ENCODE measurements at regions not wholly inside any gene's neighbourhood (a gene's known extent, or its start where the extent isn't known, plus 50 kb on each side); places are given as distances from the start of the nearest gene placed in this dataset.

DNA sequence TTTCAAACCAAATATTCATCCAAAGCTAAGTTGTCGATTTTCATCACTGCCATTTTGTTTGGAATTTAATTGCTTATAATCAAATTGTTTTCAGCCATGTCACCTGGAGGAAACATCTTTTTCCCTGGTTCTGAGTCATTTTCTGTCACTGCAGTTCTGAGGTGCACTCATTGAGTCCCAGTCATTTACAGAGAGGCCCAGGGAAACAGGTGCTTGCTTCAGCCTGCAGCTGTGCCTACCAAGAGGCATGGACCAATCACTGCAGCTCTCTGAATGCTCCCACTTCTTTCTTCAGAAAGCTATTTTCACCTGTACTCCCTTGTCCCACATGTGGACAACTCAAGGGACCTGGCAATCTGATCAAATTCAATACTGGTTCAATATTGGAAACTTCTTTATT is 308.1 kb downstream of the COG6 start:
- no peak for DNase-seq (ENCODE audit: low read depth)
- TF ChIP-seq, protein P1, sequence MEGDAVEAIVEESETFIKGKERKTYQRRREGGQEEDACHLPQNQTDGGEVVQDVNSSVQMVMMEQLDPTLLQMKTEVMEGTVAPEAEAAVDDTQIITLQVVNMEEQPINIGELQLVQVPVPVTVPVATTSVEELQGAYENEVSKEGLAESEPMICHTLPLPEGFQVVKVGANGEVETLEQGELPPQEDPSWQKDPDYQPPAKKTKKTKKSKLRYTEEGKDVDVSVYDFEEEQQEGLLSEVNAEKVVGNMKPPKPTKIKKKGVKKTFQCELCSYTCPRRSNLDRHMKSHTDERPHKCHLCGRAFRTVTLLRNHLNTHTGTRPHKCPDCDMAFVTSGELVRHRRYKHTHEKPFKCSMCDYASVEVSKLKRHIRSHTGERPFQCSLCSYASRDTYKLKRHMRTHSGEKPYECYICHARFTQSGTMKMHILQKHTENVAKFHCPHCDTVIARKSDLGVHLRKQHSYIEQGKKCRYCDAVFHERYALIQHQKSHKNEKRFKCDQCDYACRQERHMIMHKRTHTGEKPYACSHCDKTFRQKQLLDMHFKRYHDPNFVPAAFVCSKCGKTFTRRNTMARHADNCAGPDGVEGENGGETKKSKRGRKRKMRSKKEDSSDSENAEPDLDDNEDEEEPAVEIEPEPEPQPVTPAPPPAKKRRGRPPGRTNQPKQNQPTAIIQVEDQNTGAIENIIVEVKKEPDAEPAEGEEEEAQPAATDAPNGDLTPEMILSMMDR (conservative IDR thresholded peaks at IDR 0.05; ENCODE audit: low read length) = no peak
- H3K4me3 ChIP-seq (ENCODE audit: low read length) = no peak overlapping the region

DNA sequence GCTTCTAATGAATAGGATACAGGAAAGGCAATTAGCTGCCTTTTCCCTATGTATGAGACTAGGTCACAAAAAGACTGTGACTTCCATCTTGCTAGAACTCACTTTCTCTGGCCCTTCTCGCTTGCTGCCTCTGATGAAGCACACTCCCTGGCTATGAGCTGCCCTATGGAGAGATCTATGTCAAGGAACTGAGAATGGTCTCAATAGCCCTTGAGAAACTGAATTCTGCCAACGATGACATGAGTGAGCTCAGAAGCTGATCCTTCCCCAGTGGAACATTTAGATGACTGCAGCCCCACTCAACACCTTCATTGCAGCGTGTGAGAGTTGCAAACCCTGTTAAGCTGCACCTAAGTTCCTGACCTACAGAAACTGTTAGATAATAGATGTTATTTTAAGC is 309.8 kb downstream of the COG6 start:
- no peak overlapping the region for H3K4me3 ChIP-seq (ENCODE audit: low read length)
- DNase-seq (ENCODE audit: low read depth) = no peak
- TF ChIP-seq, protein P1 (conservative IDR thresholded peaks at IDR 0.05; ENCODE audit: low read length) = no peak

DNA sequence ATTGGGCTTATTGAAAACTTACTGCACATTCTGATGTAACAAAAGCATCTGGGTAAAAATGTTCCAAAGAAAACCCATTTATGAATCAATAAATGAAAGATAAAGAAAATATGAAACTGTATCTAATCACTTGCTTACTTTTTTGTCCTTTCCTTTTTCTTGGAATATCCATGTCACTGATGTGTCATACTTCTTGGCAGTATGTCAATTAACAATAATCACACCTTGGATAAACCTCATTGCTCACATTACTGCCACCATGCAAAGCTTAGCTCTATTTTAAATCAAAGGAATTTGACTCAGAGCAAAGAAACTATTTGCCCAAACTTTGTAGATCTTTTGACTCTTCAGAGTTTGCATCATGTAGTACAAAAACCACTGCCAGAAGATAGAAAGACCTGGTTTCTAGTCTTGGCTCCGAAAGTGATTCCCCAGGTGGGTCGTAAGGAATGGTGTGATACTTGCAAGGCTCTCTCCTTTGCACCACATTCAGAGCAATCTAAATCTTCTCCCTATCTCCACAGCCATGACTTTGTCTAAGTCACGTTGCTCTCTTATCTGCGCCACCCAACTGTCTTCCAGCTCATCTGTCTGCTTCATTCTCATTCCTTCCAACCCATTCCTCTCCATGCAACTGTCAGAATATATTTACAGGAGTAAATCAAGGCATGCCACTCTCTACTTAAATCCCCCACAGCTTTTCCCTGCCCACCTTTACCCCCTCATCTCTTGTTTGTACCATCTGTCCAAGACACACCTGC is 311.9 kb downstream of the COG6 start:
- TF ChIP-seq, protein P1 (conservative IDR thresholded peaks at IDR 0.05; ENCODE audit: low read length) = no peak
- H3K4me3 ChIP-seq (ENCODE audit: low read length) = no peak overlapping the region
- no peak for DNase-seq (ENCODE audit: low read depth)

DNA sequence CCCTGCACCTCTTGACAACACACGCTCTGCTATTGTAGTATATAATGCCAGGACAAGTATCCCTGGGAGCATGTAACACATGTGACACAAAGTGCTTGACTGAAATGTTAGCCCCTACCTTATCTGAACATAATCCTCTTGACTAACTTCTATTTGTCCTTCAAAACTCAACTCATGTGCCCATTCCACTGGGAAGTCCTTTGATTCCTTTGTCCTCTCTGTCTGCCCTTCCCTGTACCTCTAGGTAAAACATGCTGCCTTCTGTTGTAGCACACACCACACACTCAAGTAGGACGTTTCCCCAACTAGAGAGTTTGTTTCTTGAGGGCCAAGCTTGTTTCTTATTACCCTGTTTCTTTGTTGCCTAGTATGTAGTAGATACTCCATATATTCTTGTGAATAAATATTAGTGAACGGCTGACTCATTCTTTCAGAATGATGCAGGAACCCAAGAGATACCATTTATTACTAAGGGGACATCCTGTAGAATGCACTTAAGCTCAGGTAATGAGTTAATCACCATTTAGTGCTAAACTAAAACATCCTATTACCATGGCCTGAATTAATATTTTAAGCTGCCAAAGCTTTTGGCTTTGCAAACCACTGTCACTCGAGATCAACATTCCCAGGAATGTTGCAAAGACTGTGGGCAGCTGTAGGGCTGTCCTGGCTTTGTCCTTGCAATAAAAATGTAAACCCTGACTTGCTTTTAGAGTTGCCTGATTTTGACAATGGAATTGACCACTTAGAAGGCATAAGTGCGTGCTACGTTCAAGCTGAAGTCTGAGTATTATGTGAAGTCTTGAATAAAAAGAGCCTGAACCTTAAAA is 313.4 kb downstream of the COG6 start:
- no peak for DNase-seq (ENCODE audit: low read depth)
- TF ChIP-seq, protein P1 (conservative IDR thresholded peaks at IDR 0.05; ENCODE audit: low read length) = no peak
- H3K4me3 ChIP-seq (ENCODE audit: low read length) = no peak overlapping the region

DNA sequence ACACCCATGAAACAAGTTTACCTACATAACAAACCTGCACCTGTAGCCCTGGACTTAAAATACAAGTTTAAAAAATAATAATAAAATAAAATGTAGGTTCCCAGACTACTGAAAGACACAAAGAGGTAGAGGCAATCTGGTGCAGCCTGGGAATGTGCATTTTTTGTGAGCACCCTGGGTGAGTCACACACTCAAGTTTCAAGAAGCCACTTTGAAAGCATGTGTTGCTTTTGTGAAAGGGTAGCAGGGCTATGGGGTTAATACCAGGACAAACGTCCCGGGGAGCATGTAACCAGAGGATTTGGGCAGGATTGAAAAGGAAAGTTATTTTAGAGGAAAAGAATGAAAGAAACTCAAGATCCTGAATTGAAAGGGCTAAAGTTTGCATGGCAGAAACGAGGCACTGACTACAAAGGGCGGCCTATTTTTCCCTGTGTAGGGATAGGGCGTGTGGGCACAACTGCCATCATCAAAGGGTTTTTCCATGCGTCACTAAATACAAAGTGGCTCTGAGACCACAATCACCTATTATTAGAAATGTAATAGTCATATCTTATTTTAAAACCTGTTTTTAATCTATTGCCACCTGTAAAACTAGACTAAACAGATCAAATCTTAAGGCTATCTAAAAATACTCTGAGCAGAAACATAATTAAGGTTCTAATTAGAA is 314.9 kb downstream of the COG6 start:
- no peak for DNase-seq (ENCODE audit: low read depth)
- TF ChIP-seq, protein P1 (conservative IDR thresholded peaks at IDR 0.05; ENCODE audit: low read length) = no peak
- H3K4me3 ChIP-seq (ENCODE audit: low read length) = no peak overlapping the region

DNA sequence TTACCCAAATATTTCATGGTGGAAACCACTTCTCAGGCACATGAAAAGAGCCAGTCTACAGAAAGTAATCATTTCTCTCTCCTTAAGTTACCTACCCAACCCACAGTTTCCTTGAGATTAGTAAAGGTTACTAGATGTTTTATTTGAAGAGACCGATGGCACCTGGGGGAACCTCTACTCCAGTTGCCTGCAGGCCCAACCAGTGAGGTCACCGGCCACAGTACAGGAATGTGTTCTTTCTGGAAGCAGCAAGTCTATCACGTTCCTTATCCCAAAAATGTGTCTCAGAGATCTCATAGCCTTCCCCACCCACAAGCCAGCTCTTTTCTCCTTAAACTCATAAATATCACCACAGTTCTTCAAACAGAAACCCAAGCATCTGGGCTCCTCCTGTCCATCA is 316.1 kb downstream of the COG6 start:
- no peak for DNase-seq (ENCODE audit: low read depth)

More for the DNA sequence above, 316.1 kb downstream of the COG6 start:
- TF ChIP-seq, protein P1 (conservative IDR thresholded peaks at IDR 0.05; ENCODE audit: low read length) = no peak
- H3K4me3 ChIP-seq (ENCODE audit: low read length) = no peak overlapping the region

Data from AG10803 (cell line).